GM23248 (cell line): ENCODE measurements at regions not wholly inside any gene's neighbourhood (a gene's known extent, or its start where the extent isn't known, plus 50 kb on each side); places are given as distances from the start of the nearest gene placed in this dataset.

ENCODE experiments used
- EZH2 ChIP-seq: fragments of 200-600 bp; sonication (generic); IDR thresholded peaks from 2 replicates; pipeline ENCODE4 v1.6.1; 2018; ENCODE audit warnings: antibody characterized with exemption, mild to moderate bottlenecking; ENCODE audit not compliant: insufficient read depth, poor library complexity, severe bottlenecking
- EZH2phosphoT487 ChIP-seq: fragments of 200-600 bp; sonication (generic); IDR thresholded peaks from 2 replicates; pipeline ENCODE4 v1.6.1; 2018; ENCODE audit warnings: antibody characterized with exemption, moderate library complexity, mild to moderate bottlenecking, low read depth; ENCODE audit not compliant: insufficient read depth

DNA sequence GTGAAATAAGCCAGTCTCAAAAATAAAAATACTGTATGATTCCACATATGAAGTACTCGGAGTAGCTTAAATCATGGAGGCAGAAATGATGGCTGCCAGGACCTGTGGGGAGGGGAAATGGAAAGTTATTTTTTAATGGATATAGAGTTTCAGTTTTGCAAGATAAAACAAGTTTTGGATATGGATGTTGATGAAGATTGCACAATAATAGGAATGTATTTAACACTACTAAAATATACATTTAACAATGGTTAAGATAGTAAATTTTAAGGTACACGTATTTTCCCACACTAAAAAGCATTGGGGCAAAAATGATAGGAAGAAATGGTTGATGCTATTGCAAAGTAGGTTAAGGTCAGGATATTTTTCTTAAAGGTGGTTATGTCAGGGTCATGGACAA lies 1058.9 kb upstream of the MAP3K7 start:
- no peak for TF ChIP-seq EZH2
- no peak for TF ChIP-seq EZH2phosphoT487
